ENCODE measurements at regions not wholly inside any gene's neighbourhood (a gene's known extent, or its start where the extent isn't known, plus 50 kb on each side); places are given as distances from the start of the nearest gene placed in this dataset.
"Not testable (repeated sequence)": the region's sequence is repeated elsewhere in the genome, so short reads cannot be mapped to it uniquely, and the experiment has no call there.

GRCh38 chr7:68254815-68255214 is 1258.2 kb downstream of the TYW1 start:
- not testable (repeated sequence) for ATAC-seq; H3K4me1 Mint-ChIP-seq; H3K4me1 ChIP-seq (ENCODE audit: insufficient read depth); H2AFZ ChIP-seq; H3K4me3 Mint-ChIP-seq; H3K27ac Mint-ChIP-seq; H4K20me1 ChIP-seq (replicated peaks; ENCODE audit: insufficient read depth); H3K27me3 Mint-ChIP-seq (ENCODE audit: insufficient read depth, low read depth, poor library complexity); H3K27me3 ChIP-seq (ENCODE audit: insufficient read depth); H3K4me2 ChIP-seq; H3K27ac ChIP-seq (ENCODE audit: low read depth); DNase-seq (ENCODE audit: low spot score); H3K9me2 ChIP-seq (ENCODE audit: insufficient read depth); H3K4me3 ChIP-seq; H3F3A ChIP-seq (replicated peaks; ENCODE audit: low read depth); H3K36me3 ChIP-seq (ENCODE audit: insufficient read depth); H3K79me2 ChIP-seq (replicated peaks; ENCODE audit: insufficient read depth)
- Mint-ChIP-seq H3K9me3 (peaks cover 94% of the 10 kb centered on the region), H3K36me3 (ENCODE audit: low read depth) (peaks cover 26% of the 10 kb centered on the region)

- peaks cover 6% of the 10 kb centered on the region for H3K27me3 Mint-ChIP-seq (ENCODE audit: insufficient read depth, low read depth, poor library complexity)
- Histone ChIP-seq H2AFZ (no peak overlapping the region), H3F3A (replicated peaks; ENCODE audit: low read depth) (no peaks in the 10 kb centered on the region), H4K20me1 (replicated peaks; ENCODE audit: insufficient read depth) (no peaks in the 10 kb centered on the region), H3K79me2 (replicated peaks; ENCODE audit: insufficient read depth) (no peaks in the 10 kb centered on the region), H3K9me2 (ENCODE audit: insufficient read depth) (no peaks in the 10 kb centered on the region), H3K4me3 (no peak overlapping the region), H3K27me3 (ENCODE audit: insufficient read depth) (no peaks in the 10 kb centered on the region), H3K4me2 (no peak overlapping the region), H3K27ac (ENCODE audit: low read depth) (no peak overlapping the region), H3K4me1 (ENCODE audit: insufficient read depth) (no peaks in the 10 kb centered on the region), H3K36me3 (ENCODE audit: insufficient read depth) (no peaks in the 10 kb centered on the region)
- TF ChIP-seq ZNF462 (CRISPR knock-in tag; IDR thresholded peaks at IDR 0.05) (no peak), CREB1 (CRISPR knock-in tag; IDR thresholded peaks at IDR 0.05; ENCODE audit: low read depth) (no peak), EZH2phosphoT487 (IDR thresholded peaks at IDR 0.05; ENCODE audit: unreplicated experiment) (no peak)
- no peak for ATAC-seq
- H3K4me1 Mint-ChIP-seq = no peaks in the 10 kb centered on the region
- H3K9me3 Mint-ChIP-seq = peaks cover 94% of the 10 kb centered on the region
- no peak overlapping the region for H3K4me3 Mint-ChIP-seq
- H3K27ac Mint-ChIP-seq = no peak overlapping the region
- no peak for DNase-seq (ENCODE audit: low spot score)
- H3K36me3 Mint-ChIP-seq (ENCODE audit: low read depth) = peaks cover 34% of the 10 kb centered on the region
Observed at GRCh38 chr7:68256295-68256694, 1259.7 kb downstream of the TYW1 start.
